ENCODE measurements at regions not wholly inside any gene's neighbourhood (a gene's known extent, or its start where the extent isn't known, plus 50 kb on each side); places are given as distances from the start of the nearest gene placed in this dataset.

- TF ChIP-seq CTCF (IDR thresholded peaks at IDR 0.05; ENCODE audit: low read depth, low read length, missing input control) (peak; percentile 27), SP1 (IDR thresholded peaks at IDR 0.05) (no peak), TAF1 (conservative IDR thresholded peaks at IDR 0.05) (no peak), FOXA1 (IDR thresholded peaks at IDR 0.05) (no peak), HNF4A (conservative IDR thresholded peaks at IDR 0.05) (peak in 1 of 2 donors; percentile 16)
Measured at GRCh38 chr7:156496363-156496769, 144.2 kb upstream of the RNF32 start (continued).

GRCh38 chr7:156494960-156495359 lies 145.6 kb upstream of the RNF32 start:
- Histone ChIP-seq H3K4me1 (ENCODE audit: control insufficient read depth in 4 of 4, insufficient read depth in 4 of 4, low read length in 3 of 4) (peaks cover 0 to 9% (median 4%) of the 10 kb centered on the region in 4 donors), H3K36me3 (ENCODE audit: control insufficient read depth in 4 of 4, insufficient read depth in 3 of 4, low read depth in 1 of 4, low read length in 3 of 4) (no peaks in the 10 kb centered on the region), H3K9me3 (ENCODE audit: control insufficient read depth in 4 of 4, low read length in 3 of 4) (no peaks in the 10 kb centered on the region), H3K9ac (ENCODE audit: low read depth in 1 of 2, low read length in 2 of 2) (no peak overlapping the region), H3K27ac (ENCODE audit: low read depth in 1 of 2, low read length in 2 of 2) (no peak overlapping the region), H3K4me3 (ENCODE audit: low read depth in 1 of 3, low read length in 3 of 3) (no peak overlapping the region), H3K27me3 (ENCODE audit: control insufficient read depth in 4 of 4, insufficient read depth in 4 of 4, low read length in 3 of 4) (no peaks in the 10 kb centered on the region)
- TF ChIP-seq REST (IDR thresholded peaks at IDR 0.05) (no peak), ZBTB33 (IDR thresholded peaks at IDR 0.05) (no peak), MAX (IDR thresholded peaks at IDR 0.05) (no peak), HNF4A (conservative IDR thresholded peaks at IDR 0.05) (no peak), TAF1 (conservative IDR thresholded peaks at IDR 0.05) (no peak), JUND (IDR thresholded peaks at IDR 0.05) (no peak), GABPA (IDR thresholded peaks at IDR 0.05 in 1 of 2, conservative IDR thresholded peaks at IDR 0.05 in 1 of 2) (no peak), FOXA1 (IDR thresholded peaks at IDR 0.05) (no peak), ATF3 (IDR thresholded peaks at IDR 0.05) (no peak), FOXA2 (IDR thresholded peaks at IDR 0.05) (no peak), NR2F2 (IDR thresholded peaks at IDR 0.05) (no peak), SP1 (IDR thresholded peaks at IDR 0.05) (no peak), CTCF (IDR thresholded peaks at IDR 0.05; ENCODE audit: low read depth, low read length, missing input control) (no peak), EGR1 (IDR thresholded peaks at IDR 0.05; ENCODE audit: low read depth in 2 of 2) (no peak), HNF4G (IDR thresholded peaks at IDR 0.05) (no peak), RXRA (IDR thresholded peaks at IDR 0.05) (no peak), RAD21 (IDR thresholded peaks at IDR 0.05) (no peak), YY1 (IDR thresholded peaks at IDR 0.05) (no peak)
- no peak for DNase-seq (ENCODE audit: low spot score)
- WGBS, result 96% methylated on average over 5 of the region's 5 CpGs
